Ishikawa (cell line): ENCODE measurements at regions not wholly inside any gene's neighbourhood (a gene's known extent, or its start where the extent isn't known, plus 50 kb on each side); places are given as distances from the start of the nearest gene placed in this dataset.

ENCODE experiments used
- CEBPB ChIP-seq: IDR thresholded peaks from 2 replicates; pipeline ENCODE4 v1.6.1; 2012
- EP300 ChIP-seq: IDR thresholded peaks from 2 replicates; pipeline ENCODE4 v1.6.1; 2012; ENCODE audit warnings: borderline replicate concordance
- RAD21 ChIP-seq: IDR thresholded peaks from 2 replicates; pipeline ENCODE4 v1.6.1; 2012; ENCODE audit warnings: low read depth
- YY1 ChIP-seq: IDR thresholded peaks from 2 replicates; pipeline ENCODE4 v1.6.1; 2012; ENCODE audit warnings: low read depth
- TF ChIP-seq, protein P1 (sequence below): IDR thresholded peaks from 2 replicates; pipeline ENCODE4 v1.6.1; 2012
- TF ChIP-seq, protein P2 (sequence below): IDR thresholded peaks from 2 replicates; pipeline ENCODE4 v1.6.1; 2012; ENCODE audit warnings: low read depth, mild to moderate bottlenecking

DNA sequence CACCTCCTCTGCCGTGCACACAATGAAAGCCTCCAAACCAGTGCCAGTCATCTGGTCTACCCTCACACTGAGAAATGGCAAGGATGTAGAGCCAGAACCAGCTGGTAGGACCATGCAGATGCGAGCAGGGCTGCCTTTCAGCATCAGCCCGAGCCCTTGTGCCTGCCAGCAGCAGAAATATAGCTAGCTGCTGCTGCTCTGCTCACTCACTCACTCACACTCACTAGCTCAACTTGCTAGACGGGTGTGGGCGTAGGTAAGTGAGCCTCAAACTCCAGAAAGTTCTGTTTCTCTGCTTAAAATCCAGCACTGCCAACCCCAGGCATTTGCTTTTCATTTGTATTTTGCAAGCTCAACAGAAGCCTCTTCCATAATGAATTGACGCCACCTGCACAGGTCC is 114.0 kb downstream of the DRD1 start:
- TF ChIP-seq EP300: no peak
- TF ChIP-seq RAD21: no peak
- TF ChIP-seq, protein P1, sequence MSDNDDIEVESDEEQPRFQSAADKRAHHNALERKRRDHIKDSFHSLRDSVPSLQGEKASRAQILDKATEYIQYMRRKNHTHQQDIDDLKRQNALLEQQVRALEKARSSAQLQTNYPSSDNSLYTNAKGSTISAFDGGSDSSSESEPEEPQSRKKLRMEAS: no peak
- TF ChIP-seq YY1: no peak
- TF ChIP-seq, protein P2, sequence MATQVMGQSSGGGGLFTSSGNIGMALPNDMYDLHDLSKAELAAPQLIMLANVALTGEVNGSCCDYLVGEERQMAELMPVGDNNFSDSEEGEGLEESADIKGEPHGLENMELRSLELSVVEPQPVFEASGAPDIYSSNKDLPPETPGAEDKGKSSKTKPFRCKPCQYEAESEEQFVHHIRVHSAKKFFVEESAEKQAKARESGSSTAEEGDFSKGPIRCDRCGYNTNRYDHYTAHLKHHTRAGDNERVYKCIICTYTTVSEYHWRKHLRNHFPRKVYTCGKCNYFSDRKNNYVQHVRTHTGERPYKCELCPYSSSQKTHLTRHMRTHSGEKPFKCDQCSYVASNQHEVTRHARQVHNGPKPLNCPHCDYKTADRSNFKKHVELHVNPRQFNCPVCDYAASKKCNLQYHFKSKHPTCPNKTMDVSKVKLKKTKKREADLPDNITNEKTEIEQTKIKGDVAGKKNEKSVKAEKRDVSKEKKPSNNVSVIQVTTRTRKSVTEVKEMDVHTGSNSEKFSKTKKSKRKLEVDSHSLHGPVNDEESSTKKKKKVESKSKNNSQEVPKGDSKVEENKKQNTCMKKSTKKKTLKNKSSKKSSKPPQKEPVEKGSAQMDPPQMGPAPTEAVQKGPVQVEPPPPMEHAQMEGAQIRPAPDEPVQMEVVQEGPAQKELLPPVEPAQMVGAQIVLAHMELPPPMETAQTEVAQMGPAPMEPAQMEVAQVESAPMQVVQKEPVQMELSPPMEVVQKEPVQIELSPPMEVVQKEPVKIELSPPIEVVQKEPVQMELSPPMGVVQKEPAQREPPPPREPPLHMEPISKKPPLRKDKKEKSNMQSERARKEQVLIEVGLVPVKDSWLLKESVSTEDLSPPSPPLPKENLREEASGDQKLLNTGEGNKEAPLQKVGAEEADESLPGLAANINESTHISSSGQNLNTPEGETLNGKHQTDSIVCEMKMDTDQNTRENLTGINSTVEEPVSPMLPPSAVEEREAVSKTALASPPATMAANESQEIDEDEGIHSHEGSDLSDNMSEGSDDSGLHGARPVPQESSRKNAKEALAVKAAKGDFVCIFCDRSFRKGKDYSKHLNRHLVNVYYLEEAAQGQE: no peak
- no peak for TF ChIP-seq CEBPB
